ENCODE measurements at regions not wholly inside any gene's neighbourhood (a gene's known extent, or its start where the extent isn't known, plus 50 kb on each side); places are given as distances from the start of the nearest gene placed in this dataset.

GRCh38 chrX:106401965-106402559 is 209.7 kb upstream of the RADX start:
- ChIA-PET POLR2A (no interaction called here), CTCF (no interaction called here)
- no peak for DNase-seq (ENCODE audit: extremely low spot score)
- TF ChIP-seq NFRKB (IDR thresholded peaks at IDR 0.05) (no peak), ZNF384 (IDR thresholded peaks at IDR 0.05) (peak; percentile 44; the same call in 1 of the 2 replicates)

GRCh38 chrX:106404512-106404911 is 207.3 kb upstream of the RADX start:
- no peak for TF ChIP-seq SP1 (IDR thresholded peaks at IDR 0.05)
- CTCF ChIA-PET, result interaction anchor here (2.7 kb wide), 1 partner anchor 11 kb away, joined by 16 read pairs; no protein-coding TSS in a partner anchor
- no peak for DNase-seq (ENCODE audit: extremely low spot score)
- POLR2A ChIA-PET, result no interaction called here

- ChIA-PET CTCF (interaction anchor here (0.7 to 2.7 kb wide), 11 partner anchors 9 to 376 kb away, joined by 3 to 16 read pairs (median 4); no protein-coding TSS in a partner anchor), POLR2A (no interaction called here)
- peak; percentile 60 for DNase-seq (ENCODE audit: extremely low spot score)
- TF ChIP-seq CTBP1 (IDR thresholded peaks at IDR 0.05; ENCODE audit: borderline replicate concordance) (no peak), TARDBP (IDR thresholded peaks at IDR 0.05) (no peak), PKNOX1 (IDR thresholded peaks at IDR 0.05) (no peak), SP1 (IDR thresholded peaks at IDR 0.05) (no peak), SUZ12 (IDR thresholded peaks at IDR 0.05) (no peak), NFRKB (IDR thresholded peaks at IDR 0.05) (no peak)
Measured at GRCh38 chrX:106415276-106415895, 196.4 kb upstream of the RADX start.

GRCh38 chrX:106436691-106437090 is 175.1 kb upstream of the RADX start:
- CTCF ChIA-PET, result no interaction called here
- POLR2A ChIA-PET, result no interaction called here
- TF ChIP-seq PKNOX1 (IDR thresholded peaks at IDR 0.05) (no peak), ARNT (IDR thresholded peaks at IDR 0.05) (no peak), CTBP1 (IDR thresholded peaks at IDR 0.05; ENCODE audit: borderline replicate concordance) (no peak), SP1 (IDR thresholded peaks at IDR 0.05) (no peak), FOXA1 (IDR thresholded peaks at IDR 0.05) (no peak), SUZ12 (IDR thresholded peaks at IDR 0.05) (no peak), L3MBTL2 (conservative IDR thresholded peaks at IDR 0.05) (no peak), ZNF384 (IDR thresholded peaks at IDR 0.05) (no peak), TARDBP (IDR thresholded peaks at IDR 0.05) (no peak), ELF4 (IDR thresholded peaks at IDR 0.05) (no peak), LEF1 (IDR thresholded peaks at IDR 0.05; ENCODE audit: borderline replicate concordance) (no peak), FOXM1 (IDR thresholded peaks at IDR 0.05; ENCODE audit: borderline replicate concordance) (no peak), BHLHE40 (IDR thresholded peaks at IDR 0.05; ENCODE audit: borderline replicate concordance) (no peak), HDGF (IDR thresholded peaks at IDR 0.05; ENCODE audit: borderline replicate concordance) (no peak), NFRKB (IDR thresholded peaks at IDR 0.05) (no peak), FOXK2 (IDR thresholded peaks at IDR 0.05) (no peak)
- no peak for DNase-seq (ENCODE audit: extremely low spot score)

GRCh38 chrX:106437407-106437806 is 174.4 kb upstream of the RADX start:
- CTCF ChIA-PET, result interaction anchor here (1.3 kb wide), 1 partner anchor 22 kb away, joined by 6 read pairs; no protein-coding TSS in a partner anchor
- no peak for DNase-seq (ENCODE audit: extremely low spot score)
- TF ChIP-seq LEF1 (IDR thresholded peaks at IDR 0.05; ENCODE audit: borderline replicate concordance) (no peak), FOXM1 (IDR thresholded peaks at IDR 0.05; ENCODE audit: borderline replicate concordance) (no peak), FOXA1 (IDR thresholded peaks at IDR 0.05) (no peak), ARNT (IDR thresholded peaks at IDR 0.05) (no peak), FOXK2 (IDR thresholded peaks at IDR 0.05) (no peak), SUZ12 (IDR thresholded peaks at IDR 0.05) (no peak), CTBP1 (IDR thresholded peaks at IDR 0.05; ENCODE audit: borderline replicate concordance) (no peak), ELF4 (IDR thresholded peaks at IDR 0.05) (no peak), BHLHE40 (IDR thresholded peaks at IDR 0.05; ENCODE audit: borderline replicate concordance) (no peak), HDGF (IDR thresholded peaks at IDR 0.05; ENCODE audit: borderline replicate concordance) (no peak), NFRKB (IDR thresholded peaks at IDR 0.05) (no peak), L3MBTL2 (conservative IDR thresholded peaks at IDR 0.05) (no peak), SP1 (IDR thresholded peaks at IDR 0.05) (no peak), TARDBP (IDR thresholded peaks at IDR 0.05) (no peak), PKNOX1 (IDR thresholded peaks at IDR 0.05) (no peak)
- POLR2A ChIA-PET, result no interaction called here

- POLR2A ChIA-PET, result no interaction called here
- no peak for TF ChIP-seq ZNF384 (IDR thresholded peaks at IDR 0.05)
- no peak for TF ChIP-seq FOXK2 (IDR thresholded peaks at IDR 0.05)
- no peak for TF ChIP-seq NFRKB (IDR thresholded peaks at IDR 0.05)
- no peak for TF ChIP-seq SP1 (IDR thresholded peaks at IDR 0.05)
- no peak for DNase-seq (ENCODE audit: extremely low spot score)
- CTCF ChIA-PET, result no interaction called here
Measured at GRCh38 chrX:106450405-106450804, 161.4 kb upstream of the RADX start.

- no peak for DNase-seq (ENCODE audit: extremely low spot score)
- CTCF ChIA-PET, result no interaction called here
- TF ChIP-seq SUZ12 (IDR thresholded peaks at IDR 0.05) (no peak), ZNF384 (IDR thresholded peaks at IDR 0.05) (no peak), ARNT (IDR thresholded peaks at IDR 0.05) (no peak), TARDBP (IDR thresholded peaks at IDR 0.05) (no peak), CTBP1 (IDR thresholded peaks at IDR 0.05; ENCODE audit: borderline replicate concordance) (no peak), FOXA1 (IDR thresholded peaks at IDR 0.05) (no peak), BHLHE40 (IDR thresholded peaks at IDR 0.05; ENCODE audit: borderline replicate concordance) (no peak), NFRKB (IDR thresholded peaks at IDR 0.05) (no peak), ELF4 (IDR thresholded peaks at IDR 0.05) (no peak), FOXM1 (IDR thresholded peaks at IDR 0.05; ENCODE audit: borderline replicate concordance) (no peak), FOXK2 (IDR thresholded peaks at IDR 0.05) (no peak), SP1 (IDR thresholded peaks at IDR 0.05) (no peak), L3MBTL2 (conservative IDR thresholded peaks at IDR 0.05) (no peak), HDGF (IDR thresholded peaks at IDR 0.05; ENCODE audit: borderline replicate concordance) (no peak), PKNOX1 (IDR thresholded peaks at IDR 0.05) (no peak), LEF1 (IDR thresholded peaks at IDR 0.05; ENCODE audit: borderline replicate concordance) (no peak)
- POLR2A ChIA-PET, result no interaction called here
Measured at GRCh38 chrX:106451933-106452332, 159.8 kb upstream of the RADX start.
